GM23248 (cell line): ENCODE measurements at regions not wholly inside any gene's neighbourhood (a gene's known extent, or its start where the extent isn't known, plus 50 kb on each side); places are given as distances from the start of the nearest gene placed in this dataset.

Experiments used
- DNase-seq: peaks from one replicate; pipeline ENCODE4 v3.0.0-alpha.2; 2015
- H2AFZ ChIP-seq: fragments of 200-600 bp; sonication (generic); 2 replicates; pipeline ENCODE4 v1.6.1; 2016; ENCODE audit warnings: antibody characterized with exemption
- H3F3A ChIP-seq: fragments of 200-600 bp; sonication (generic); 2 replicates; pipeline ENCODE4 v1.6.1; 2016; ENCODE audit warnings: mild to moderate bottlenecking, antibody characterized with exemption, mixed run types; ENCODE audit not compliant: insufficient read depth
- H3K27ac ChIP-seq: fragments of 200-600 bp; sonication (generic); 2 replicates; pipeline ENCODE4 v1.5.1; 2016; ENCODE audit warnings: mild to moderate bottlenecking
- H3K27me3 ChIP-seq: fragments of 200-600 bp; sonication (generic); replicated peaks from 2 replicates; pipeline ENCODE4 v1.6.1; 2016; ENCODE audit warnings: mild to moderate bottlenecking; ENCODE audit not compliant: insufficient read depth
- H3K36me3 ChIP-seq: fragments of 200-600 bp; sonication (generic); 2 replicates; pipeline ENCODE4 v1.6.1; 2016; ENCODE audit warnings: low read depth, mild to moderate bottlenecking
- H3K4me1 ChIP-seq: fragments of 200-600 bp; sonication (generic); 2 replicates; pipeline ENCODE4 v1.6.1; 2016; ENCODE audit warnings: mild to moderate bottlenecking; ENCODE audit not compliant: insufficient read depth
- H3K4me2 ChIP-seq: fragments of 200-600 bp; sonication (generic); one replicate; pipeline ENCODE4 v1.6.1; 2016; ENCODE audit warnings: mild to moderate bottlenecking; ENCODE audit not compliant: unreplicated experiment
- H3K4me3 ChIP-seq: fragments of 200-600 bp; sonication (generic); 2 replicates; pipeline ENCODE4 v1.5.1; 2016; ENCODE audit warnings: mild to moderate bottlenecking
- H3K79me2 ChIP-seq: fragments of 200-600 bp; sonication (generic); 2 replicates; pipeline ENCODE4 v1.6.1; 2016; ENCODE audit warnings: mild to moderate bottlenecking; ENCODE audit not compliant: insufficient read depth
- H3K9ac ChIP-seq: fragments of 200-600 bp; sonication (generic); 2 replicates; pipeline ENCODE4 v1.6.1; 2016; ENCODE audit warnings: mild to moderate bottlenecking
- H3K9me2 ChIP-seq: fragments of 200-600 bp; sonication (generic); 2 replicates; pipeline ENCODE4 v1.6.1; 2016; ENCODE audit warnings: mixed run types, mild to moderate bottlenecking, moderate library complexity; ENCODE audit not compliant: insufficient read depth
- H3K9me3 ChIP-seq: fragments of 200-600 bp; sonication (generic); one replicate; pipeline ENCODE4 v1.6.1; 2017; ENCODE audit warnings: low read depth
- H4K20me1 ChIP-seq: fragments of 200-600 bp; sonication (generic); 2 replicates; pipeline ENCODE4 v1.6.0; 2016; ENCODE audit not compliant: insufficient read depth
- EZH2 ChIP-seq: fragments of 200-600 bp; sonication (generic); IDR thresholded peaks from 2 replicates; pipeline ENCODE4 v1.6.1; 2018; ENCODE audit warnings: antibody characterized with exemption, mild to moderate bottlenecking; ENCODE audit not compliant: insufficient read depth, poor library complexity, severe bottlenecking
- EZH2phosphoT487 ChIP-seq: fragments of 200-600 bp; sonication (generic); IDR thresholded peaks from 2 replicates; pipeline ENCODE4 v1.6.1; 2018; ENCODE audit warnings: antibody characterized with exemption, moderate library complexity, mild to moderate bottlenecking, low read depth; ENCODE audit not compliant: insufficient read depth
- WGBS, 2 experiments: methylation state at CpG; one replicate each; pipeline ENCODE4 v1.1.6; 2015 to 2017; ENCODE audit warnings: low lambda C conversion rate in 2 of 2, low coverage in 1 of 2; ENCODE audit errors: missing lambda C conversion rate in 2 of 2; 5-methylcytosine and 5-hydroxymethylcytosine counted together
- in situ Hi-C: fragments of 300-500 bp; cut with MboI; formaldehyde crosslinking; loops from 2 replicates; pipeline ENCODE4 v1.15.0; 2020

GRCh38 chr7:63037242-63037641, 961.4 kb upstream of the ZNF722 start:
- Histone ChIP-seq H3K9me3 (no peaks in the 10 kb centered on the region), H2AFZ (no peak overlapping the region)
- WGBS, 2 experiments = 33 to 40% methylated on average over 6 of the region's 6 CpGs

GRCh38 chr7:63038987-63039386, 959.7 kb upstream of the ZNF722 start:
- no peak for TF ChIP-seq EZH2phosphoT487
- no peak for TF ChIP-seq EZH2
- no peak for DNase-seq
- WGBS, 2 experiments = 38 to 44% methylated on average over 4 of the region's 4 CpGs
- Histone ChIP-seq H3K27me3 (no peaks in the 10 kb centered on the region), H4K20me1 (no peaks in the 10 kb centered on the region), H3F3A (no peaks in the 10 kb centered on the region), H3K9me2 (no peaks in the 10 kb centered on the region), H3K79me2 (no peaks in the 10 kb centered on the region), H3K4me3 (no peak overlapping the region), H3K9ac (no peak overlapping the region), H3K4me1 (no peaks in the 10 kb centered on the region), H2AFZ (no peak overlapping the region), H3K9me3 (no peaks in the 10 kb centered on the region), H3K4me2 (no peak overlapping the region), H3K36me3 (no peaks in the 10 kb centered on the region), H3K27ac (no peak overlapping the region)
- in situ Hi-C loops = no loop called here

More at GRCh38 chr7:63037242-63037641, 961.4 kb upstream of the ZNF722 start:
- no peaks in the 10 kb centered on the region for H3F3A ChIP-seq
- H4K20me1 ChIP-seq = no peaks in the 10 kb centered on the region
- H3K4me1 ChIP-seq = no peaks in the 10 kb centered on the region
- DNase-seq = no peak
- H3K27ac ChIP-seq = no peak overlapping the region
- in situ Hi-C loops = no loop called here
- no peaks in the 10 kb centered on the region for H3K36me3 ChIP-seq
- TF ChIP-seq EZH2 (no peak), EZH2phosphoT487 (no peak)
- no peak overlapping the region for H3K9ac ChIP-seq
- H3K79me2 ChIP-seq = no peaks in the 10 kb centered on the region
- no peaks in the 10 kb centered on the region for H3K27me3 ChIP-seq
- H3K4me2 ChIP-seq = no peak overlapping the region
- H3K9me2 ChIP-seq = no peaks in the 10 kb centered on the region
- no peak overlapping the region for H3K4me3 ChIP-seq

- no peaks in the 10 kb centered on the region for H3K4me1 ChIP-seq
- H3K36me3 ChIP-seq = no peaks in the 10 kb centered on the region
- no peak overlapping the region for H2AFZ ChIP-seq
- no peak overlapping the region for H3K9ac ChIP-seq
- H3K27ac ChIP-seq = no peak overlapping the region
- TF ChIP-seq EZH2 (no peak), EZH2phosphoT487 (no peak)
- H3K9me2 ChIP-seq = no peaks in the 10 kb centered on the region
- H3K4me3 ChIP-seq = no peak overlapping the region
- H3K27me3 ChIP-seq = no peaks in the 10 kb centered on the region
- H4K20me1 ChIP-seq = no peaks in the 10 kb centered on the region
- no peaks in the 10 kb centered on the region for H3K79me2 ChIP-seq
- in situ Hi-C loops = no loop called here
- DNase-seq = no peak
- 45 to 51% methylated on average over 8 of the region's 8 CpGs for WGBS, 2 experiments
- H3K4me2 ChIP-seq = no peak overlapping the region
- no peaks in the 10 kb centered on the region for H3K9me3 ChIP-seq
- H3F3A ChIP-seq = no peaks in the 10 kb centered on the region
These were observed 958.8 kb upstream of the ZNF722 start for GRCh38 chr7:63039882-63040281.

GRCh38 chr7:63040336-63040735, 958.3 kb upstream of the ZNF722 start:
- Histone ChIP-seq H3K27me3 (no peaks in the 10 kb centered on the region), H3K4me3 (no peak overlapping the region), H4K20me1 (no peaks in the 10 kb centered on the region), H3K4me1 (no peaks in the 10 kb centered on the region), H3K9me2 (no peaks in the 10 kb centered on the region), H3F3A (no peaks in the 10 kb centered on the region), H3K36me3 (no peaks in the 10 kb centered on the region), H3K9me3 (no peaks in the 10 kb centered on the region), H2AFZ (no peak overlapping the region), H3K27ac (no peak overlapping the region), H3K9ac (no peak overlapping the region), H3K79me2 (no peaks in the 10 kb centered on the region), H3K4me2 (no peak overlapping the region)
- no peak for TF ChIP-seq EZH2phosphoT487
- TF ChIP-seq EZH2 = no peak
- no peak for DNase-seq
- 39% methylated on average over 12 of the region's 12 CpGs for WGBS, 2 experiments
- in situ Hi-C loops = no loop called here
